HG03097 (cell line): ENCODE measurements at regions not wholly inside any gene's neighbourhood (a gene's known extent, or its start where the extent isn't known, plus 50 kb on each side); places are given as distances from the start of the nearest gene placed in this dataset.

Source experiments
- ATAC-seq: cut with Tn5 transposase; IDR thresholded peaks from one replicate; pipeline ENCODE4 v1.9.1; 2021; ENCODE audit not compliant: unreplicated experiment, low FRiP score

DNA sequence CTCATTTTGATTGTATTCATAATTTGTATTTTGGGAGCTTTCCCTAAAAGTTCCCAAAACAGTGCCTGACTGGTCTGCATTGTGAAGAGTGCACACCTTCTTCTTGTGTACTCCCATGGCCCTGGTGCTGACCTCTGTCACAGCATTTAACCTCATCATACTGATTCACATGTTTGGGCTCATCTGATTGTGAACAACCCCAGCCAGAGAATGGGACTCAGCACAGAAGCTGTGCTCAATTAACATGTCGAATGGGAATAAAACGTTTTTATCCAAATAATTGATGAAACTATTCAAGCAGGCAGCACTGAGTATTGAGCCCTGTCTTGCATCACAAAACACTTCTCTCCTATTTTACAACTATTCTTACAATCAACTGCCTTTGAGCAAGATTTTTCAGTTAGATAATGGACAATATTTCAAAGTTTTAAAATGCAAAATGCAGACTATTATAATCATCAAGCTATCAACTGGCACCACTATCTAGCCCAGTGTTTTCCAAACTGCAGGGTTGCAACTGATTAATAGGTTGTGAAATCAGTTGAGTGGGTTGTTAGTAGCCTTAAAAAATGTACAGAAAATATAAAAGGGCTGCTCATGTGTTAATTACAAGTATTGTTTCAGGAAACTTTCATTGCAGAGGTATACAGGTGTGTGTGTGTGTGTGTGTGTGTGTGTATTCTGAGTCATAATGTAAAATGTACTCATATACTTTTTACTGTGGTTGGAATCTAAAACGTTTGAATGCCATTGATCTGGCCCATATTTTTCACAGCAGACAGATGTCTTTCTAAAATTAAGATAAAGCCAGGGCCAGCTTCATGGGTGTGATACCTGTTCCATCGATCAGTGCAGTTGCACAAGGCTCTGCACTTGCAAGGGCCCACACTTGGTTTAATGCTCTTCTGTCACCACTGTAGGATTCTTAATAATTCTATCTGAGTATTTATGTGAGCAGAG, 190.5 kb downstream of the PIK3R1 start:
- peak; percentile 5 for ATAC-seq

DNA sequence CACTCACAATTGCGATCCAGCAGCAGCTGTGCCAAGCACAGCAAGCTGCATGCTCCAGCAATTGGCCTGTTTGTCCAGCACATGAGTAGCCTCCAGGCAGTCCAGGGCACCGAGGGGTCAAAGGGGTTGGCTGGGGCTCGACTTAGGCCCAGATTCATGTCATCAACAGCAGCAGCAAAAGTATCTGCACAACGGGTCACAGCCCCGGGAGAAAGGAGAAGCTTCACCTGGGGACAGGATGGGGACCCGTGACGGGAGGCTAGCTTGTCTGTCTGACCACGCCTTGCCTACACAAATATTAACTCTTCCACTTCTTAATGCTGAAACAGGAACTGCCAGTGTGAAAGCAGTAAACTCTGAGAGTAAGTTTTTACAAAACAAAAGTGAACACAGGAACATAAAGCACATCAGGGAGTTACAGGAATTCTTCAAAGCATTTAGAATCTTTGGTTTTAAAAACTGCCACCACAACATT, 191.2 kb downstream of the PIK3R1 start:
- ATAC-seq, result peak; percentile 87

DNA sequence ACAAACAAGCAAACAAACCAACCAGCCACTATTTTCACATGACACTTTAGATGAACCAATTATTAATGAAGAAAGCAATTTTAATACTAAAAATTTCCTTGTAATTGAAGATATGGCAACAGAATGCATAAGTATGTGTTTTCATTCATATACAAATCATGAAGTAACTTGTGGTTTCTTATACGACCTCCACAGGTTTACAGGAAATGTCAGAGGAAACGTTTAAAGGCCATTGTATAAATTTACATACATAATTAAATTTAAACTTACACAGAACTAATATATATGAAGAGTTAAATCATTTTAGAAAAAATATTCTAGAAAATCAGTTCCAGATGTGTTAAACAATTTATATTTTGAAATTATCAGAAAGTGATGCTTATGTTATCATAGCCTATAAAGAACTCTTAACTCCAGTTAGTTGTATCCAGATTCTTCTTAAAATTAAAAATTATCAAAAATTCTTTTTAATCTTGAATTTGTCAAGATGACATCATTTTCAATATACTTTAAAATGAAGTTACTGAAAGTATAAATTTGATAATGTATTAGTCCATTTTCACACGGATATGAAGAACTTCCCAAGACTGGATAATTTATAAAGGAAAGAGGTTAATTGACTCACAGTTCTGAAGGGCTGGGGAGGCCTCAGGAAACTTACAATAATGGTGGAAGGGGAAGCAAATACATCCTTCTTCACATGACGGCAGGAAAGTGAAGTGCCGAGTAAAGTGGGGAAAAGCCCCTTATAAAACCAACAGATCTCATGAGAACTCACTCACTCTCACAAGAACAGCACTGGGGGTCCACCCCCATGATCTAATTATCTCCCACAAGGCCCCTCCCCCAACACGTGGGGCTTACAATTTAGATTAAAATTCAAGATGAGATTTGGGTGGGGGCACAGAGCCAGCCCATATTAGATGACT, 192.0 kb downstream of the PIK3R1 start:
- no peak for ATAC-seq

DNA sequence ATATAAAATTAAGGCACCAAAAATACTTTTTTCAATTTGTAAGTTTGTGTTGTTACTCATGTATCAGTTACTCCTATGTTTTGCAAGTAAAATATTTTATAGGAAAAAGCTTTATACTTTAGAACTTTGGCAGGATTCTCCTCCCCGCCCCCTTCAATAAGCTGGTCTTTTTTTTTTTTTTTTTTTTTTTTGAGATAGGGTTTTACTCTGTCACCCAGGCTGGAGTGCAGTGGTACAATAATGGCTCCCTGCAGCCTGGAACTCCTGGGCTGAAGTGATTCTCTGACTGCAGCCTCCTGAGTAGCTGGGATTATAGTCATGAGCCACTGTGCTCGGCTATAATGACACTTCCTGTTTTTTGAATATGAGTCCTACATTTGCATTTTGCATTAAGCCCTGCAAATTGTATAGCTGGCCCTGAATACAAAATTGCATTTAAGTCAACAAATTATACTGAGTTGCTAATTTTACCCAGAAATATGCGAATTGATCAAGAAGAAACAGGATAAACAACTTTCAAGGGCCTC, 192.9 kb downstream of the PIK3R1 start:
- ATAC-seq, result no peak

DNA sequence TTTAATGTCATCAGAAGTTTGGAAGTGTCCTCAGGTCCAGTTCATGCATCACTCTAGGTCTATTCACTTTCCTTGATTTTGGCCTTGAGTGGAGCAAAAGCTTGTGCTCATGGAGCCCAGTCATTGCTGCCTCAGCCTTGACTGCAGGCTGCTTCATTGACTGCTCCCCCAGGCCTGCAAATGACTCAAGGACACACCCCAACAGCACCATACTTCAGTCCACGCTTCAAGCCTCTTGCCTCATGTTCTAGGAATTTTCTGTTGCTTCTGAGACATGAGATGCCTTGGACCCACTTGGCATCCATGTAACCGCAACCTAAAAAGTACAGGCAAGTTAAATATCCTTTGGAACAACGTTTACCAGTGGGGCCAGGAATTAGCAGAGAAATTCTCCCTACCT, 193.7 kb downstream of the PIK3R1 start:
- ATAC-seq, result no peak

DNA sequence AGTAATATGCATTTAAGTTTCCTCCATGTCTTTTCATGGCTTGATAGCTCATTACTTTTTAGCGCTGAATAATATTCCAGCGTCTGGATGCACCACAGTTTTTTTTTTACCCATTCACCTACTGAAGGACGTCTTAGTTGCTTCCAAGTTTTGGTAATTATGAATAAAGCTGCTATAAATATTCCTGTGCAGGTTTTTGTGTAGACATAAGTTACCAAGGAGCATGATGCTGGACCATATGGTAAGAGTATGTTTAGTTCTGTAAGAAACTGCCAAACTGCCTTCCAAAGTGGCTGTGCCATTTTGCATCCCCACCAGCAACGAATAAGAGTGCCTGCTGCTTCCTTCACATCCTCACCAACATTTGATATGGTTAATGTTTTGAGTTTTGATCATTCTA, 195.6 kb downstream of the PIK3R1 start:
- ATAC-seq, result no peak

DNA sequence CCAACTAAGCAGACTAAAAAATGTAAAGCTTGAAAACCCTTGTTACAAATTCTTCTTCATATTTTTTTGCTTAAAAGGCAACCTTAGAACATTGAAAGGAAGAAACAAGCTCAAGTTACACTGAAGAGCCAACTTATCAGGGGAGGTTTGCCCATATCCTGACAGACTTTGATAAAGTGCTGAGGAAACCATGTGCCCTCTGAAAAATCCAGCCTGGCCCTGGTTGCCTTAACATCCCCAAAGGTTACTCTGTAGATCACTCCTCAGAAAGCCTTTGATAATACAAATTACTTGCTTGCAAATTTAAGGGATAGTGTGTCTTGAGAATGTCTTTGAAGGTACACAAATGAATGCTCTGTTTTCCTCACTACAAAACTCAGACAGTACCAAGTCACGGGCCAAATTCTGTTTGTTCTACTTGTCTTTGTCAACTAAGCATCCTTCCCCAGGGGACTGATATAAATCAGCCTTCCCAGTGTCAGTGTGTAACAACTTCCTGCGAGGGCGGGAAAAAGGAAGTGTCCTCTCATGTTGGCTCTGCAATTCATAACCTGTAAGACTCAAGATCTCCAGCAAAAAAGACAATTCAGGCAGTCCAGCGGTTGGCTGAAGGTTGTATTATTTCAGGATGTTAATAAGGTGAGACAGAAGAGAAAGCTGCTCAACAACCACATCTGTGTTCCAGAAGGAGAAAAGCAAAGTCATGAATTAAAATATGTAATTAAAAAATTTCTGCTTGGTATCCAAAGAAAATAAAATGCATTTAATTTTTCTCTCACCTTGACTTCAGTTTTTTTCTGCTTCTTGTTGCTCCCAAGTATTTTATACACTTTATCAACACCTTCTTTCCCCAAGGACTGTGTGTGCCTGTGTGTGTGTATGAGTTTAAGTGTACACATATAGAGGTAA, 199.9 kb downstream of the PIK3R1 start:
- no peak for ATAC-seq

DNA sequence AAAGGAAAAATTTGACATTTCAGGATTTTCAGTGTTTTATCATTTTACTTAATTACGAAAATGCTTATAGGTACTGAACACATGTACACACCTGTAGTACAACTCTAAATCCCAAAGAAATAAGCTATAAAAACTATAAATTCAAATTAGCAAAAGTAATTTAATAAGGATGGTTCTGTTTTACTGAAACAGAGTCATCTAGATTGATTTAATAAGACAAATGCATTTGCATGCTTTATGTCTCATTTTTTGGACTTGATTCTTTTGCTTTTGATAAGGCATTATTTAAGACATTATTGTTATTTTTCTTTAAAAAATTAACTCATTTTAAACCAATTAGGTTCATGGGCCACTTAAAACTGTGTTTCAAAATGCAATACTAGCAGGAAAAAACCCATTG, 201.2 kb downstream of the PIK3R1 start:
- no peak for ATAC-seq

DNA sequence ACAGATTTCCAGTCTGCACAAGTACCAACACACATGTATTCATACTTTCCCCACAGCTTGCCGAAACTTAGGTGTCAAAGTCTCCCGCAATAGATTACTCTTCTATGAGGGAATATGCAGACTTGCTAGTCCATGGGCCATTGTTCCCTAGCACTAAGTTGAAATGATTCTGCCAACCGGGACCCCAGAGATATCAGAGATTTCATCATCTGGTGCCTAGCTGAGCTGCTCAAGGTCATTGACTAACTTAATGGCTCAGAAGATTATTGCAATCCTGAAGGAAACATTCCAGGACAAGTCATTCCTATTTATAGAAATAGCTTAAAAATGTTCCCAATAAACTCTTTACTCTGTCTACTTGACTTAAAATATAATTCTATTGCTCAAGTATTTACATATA, 202.6 kb downstream of the PIK3R1 start:
- no peak for ATAC-seq

DNA sequence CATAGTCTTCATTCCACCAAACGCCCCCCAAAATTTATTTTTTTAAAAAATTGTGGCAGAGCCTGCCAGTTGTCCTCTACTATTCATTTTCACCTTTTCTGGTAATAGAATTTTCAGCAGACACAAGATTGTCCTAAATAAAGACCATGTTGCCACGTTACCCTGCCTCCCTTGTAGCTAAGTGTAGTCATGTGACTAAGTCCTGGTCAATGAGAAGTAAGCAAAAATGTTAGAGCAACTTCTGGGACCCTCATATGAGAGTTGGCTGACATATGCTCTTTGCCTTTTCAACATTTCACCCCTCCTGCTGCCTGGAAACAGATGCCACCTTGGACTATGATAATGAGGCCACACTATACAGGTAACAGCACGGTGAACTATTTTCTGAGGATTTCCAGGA, 203.1 kb downstream of the PIK3R1 start:
- no peak for ATAC-seq

DNA sequence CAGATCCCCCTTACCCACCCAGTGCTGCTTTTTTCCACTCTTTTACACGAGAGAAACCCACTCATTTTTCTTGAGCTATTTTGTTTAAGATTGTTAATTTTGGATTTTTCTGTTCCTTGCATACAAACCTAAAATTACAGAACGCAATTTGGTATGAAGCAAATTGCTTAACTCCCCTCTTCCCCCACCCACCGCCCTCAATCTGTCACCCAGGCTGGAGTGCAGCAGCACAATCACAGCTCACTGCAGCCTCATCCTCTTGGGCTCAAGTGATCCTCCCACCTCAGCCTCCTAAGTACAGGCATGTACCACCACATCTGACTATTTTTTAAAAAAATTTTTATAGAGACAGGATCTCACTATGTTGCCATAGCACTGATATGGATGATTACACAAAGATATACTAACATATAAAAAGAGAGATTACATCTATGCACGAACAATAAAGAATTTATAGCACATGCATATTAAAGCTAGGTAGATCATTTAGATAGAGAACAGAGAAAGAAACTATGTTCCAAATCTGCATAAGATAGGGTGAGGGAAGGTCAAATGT, 203.6 kb downstream of the PIK3R1 start:
- no peak for ATAC-seq

DNA sequence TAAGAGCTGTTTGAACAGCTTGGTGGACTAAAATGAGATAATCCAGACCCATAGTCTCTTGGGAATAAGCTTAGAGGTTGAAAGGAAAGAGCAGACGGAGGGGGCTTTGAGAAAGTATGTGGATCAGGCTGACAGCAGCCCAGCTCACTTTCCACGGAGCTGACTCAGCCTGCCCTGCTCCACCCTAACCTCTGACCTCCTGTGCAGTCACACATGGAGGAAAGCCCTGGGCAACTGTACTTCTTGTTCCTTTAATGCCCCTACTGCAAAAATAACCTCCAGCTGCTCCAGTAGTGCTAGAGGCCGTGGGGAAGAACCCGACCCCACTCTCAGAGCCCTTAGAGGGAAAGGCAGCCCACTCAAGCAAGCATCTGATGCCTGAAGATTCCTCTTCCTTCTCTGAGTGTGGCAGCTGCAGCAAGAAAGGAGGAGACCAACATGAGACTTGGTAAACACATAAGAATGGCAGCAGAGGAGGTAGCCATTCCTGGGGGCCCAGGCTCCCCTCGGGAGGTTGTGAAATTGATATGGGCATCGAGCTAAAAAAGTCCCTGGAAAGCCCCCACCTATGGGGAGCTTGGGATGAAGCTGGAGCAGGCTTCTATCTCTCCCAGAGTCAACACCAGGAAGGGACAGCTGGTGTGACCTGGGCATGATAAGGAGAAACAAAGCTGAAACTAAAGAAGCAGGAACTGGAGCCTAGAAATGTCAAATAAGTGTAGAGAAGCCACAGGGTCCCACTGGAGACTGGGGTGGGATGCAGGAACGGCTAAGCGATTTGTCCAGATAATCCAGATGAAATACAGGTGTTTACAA, 204.3 kb downstream of the PIK3R1 start:
- no peak for ATAC-seq

DNA sequence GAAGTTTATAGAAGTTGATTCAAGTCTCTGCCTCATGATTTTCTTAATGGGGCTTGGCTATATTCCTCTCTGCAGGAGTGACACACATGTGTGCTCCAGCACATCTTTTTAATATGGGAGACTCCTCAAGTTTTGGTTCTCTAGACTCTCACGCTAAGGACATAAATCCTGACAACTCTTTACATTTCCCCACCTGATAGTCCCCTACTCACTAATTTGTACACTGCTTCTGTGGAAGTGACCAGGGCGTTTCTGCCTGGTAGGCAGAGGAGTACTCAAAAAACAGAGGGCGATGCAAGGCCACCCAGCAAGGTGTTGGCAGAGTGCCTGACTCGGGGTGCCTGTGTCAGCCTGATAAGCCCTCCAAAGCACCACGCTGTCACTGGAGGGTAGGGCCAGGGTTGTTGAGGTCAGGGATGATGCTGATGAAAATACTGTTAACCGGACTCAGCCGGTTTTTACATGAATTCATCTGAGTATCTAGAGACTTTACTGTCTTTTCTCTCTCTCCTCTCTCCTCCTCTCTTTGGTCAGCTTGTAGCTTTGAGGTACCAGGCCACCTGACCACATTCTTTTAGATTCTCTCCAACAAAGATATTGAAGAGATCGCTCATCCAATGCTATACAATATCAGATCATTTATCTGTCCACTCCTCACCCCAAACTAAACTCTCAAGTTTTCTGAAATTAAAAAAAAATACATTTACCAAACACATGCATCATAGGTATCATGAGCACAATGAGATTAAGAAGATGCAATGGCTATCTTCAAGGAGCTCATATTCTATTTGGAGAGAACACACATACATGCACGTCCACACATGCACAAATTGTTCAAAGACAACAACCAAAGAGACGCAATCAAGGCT, 205.2 kb downstream of the PIK3R1 start:
- no peak for ATAC-seq

DNA sequence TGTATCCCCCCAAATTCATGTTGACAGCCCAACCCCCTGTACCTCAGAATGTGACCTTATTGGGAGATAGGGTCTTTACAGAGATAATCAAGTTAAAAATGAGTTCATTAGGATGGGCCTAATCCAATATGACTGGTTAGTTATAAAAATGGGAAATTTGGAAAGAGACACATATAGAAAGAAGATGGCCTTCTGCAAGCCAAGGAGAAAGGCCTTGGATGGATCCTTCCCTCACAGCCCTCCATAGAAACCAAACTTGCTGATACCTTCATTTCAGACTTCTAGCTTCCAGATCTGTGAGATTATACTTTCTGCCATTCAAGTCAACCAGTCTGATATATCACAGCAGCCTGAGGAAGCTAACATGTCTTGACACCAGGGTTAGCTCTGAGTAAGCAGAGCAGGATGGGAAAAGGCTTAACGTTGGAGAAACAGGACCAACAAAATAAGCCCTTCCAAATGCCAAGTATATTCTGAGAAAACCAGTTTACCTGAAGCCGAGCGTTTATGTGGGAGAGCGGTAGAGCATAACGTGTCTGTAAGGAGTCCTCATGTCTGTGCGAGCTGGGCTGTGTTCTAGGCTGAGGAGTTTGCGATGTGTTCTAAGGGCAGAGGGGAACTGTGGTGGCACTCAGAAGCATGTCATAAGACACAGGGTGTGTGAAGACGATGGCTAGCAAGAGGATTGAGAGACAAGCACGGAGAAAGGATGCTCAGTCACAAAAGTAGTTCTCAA, 206.1 kb downstream of the PIK3R1 start:
- ATAC-seq, result no peak

DNA sequence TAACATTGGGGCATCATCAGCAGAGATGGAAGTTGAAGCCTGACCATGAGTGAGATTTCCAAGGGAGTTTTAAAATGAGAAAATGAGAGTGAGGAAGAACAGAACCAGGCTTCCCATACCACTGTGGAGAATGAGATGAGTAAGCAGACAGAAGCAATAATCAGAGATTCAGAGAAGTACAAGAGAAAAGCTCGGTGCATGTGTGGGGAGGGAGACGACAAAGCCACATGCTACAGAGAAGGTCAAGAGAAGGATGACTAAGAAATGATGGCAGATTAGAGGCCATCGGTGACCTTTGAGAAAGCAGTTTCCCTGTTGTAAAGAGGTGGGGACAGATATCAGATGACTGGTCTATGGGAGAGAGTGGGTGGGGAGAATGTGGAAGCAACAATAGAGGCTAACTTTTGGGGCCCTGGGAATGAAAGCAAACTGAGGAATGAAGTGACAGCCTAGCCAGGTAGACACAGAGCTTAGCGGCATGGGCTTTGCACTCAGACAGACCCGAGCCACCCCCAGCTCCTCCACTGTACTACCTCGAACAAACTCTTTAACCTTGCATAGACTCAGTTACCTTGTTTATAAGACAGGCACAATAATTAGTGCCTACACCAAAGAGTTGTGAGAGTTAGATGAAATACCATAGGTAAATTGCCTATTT, 207.7 kb downstream of the PIK3R1 start:
- ATAC-seq, result no peak

DNA sequence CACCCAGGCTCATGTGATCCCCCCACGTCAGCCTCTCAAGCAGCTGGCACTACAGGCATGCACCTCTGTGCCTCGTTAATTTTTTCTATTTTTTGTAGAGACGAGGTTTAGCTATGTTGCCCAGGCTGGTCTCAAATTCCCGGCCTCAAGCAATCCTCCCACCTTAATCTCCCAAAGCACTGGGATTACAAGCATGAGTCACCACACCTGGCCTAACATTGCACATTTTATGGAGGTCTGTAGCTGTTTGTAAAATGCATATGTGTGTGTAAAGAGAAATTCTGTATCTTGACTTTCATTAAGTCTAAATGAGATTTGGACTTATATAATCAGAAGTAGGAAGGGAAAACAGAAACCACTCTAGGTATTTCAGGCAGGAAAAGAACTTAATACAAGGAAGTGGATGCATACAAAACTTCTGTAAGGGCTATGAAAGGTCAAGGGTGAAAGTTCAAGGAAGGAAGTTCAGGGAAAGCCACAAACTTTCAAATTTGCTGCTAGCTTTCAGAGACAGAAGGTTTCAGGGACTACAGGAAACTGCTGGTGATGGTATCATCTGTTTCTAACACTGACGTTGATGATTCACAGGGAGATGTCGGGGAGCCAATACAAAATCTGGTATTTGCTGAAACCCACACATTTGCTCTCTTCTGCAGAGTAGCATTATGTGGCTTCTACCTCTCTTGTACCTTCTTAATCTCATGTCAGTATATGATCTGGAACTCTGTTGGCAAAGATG, 209.4 kb downstream of the PIK3R1 start:
- ATAC-seq, result peak; percentile 57
